ENCODE measurements at regions not wholly inside any gene's neighbourhood (a gene's known extent, or its start where the extent isn't known, plus 50 kb on each side); places are given as distances from the start of the nearest gene placed in this dataset.

- DNase-seq (ENCODE audit: low read depth in 3 of 3, low spot score in 2 of 3): no peak
These were observed 271.2 kb upstream of the MDFIC2 start for GRCh38 chr3:70583682-70584081.

GRCh38 chr3:70582803-70583202 lies 270.4 kb upstream of the MDFIC2 start:
- no peak for DNase-seq (ENCODE audit: low read depth in 3 of 3, low spot score in 2 of 3)

- DNase-seq (ENCODE audit: low read depth in 3 of 3, low spot score in 2 of 3): no peak
These were observed 267.6 kb upstream of the MDFIC2 start for GRCh38 chr3:70580021-70580420.

- no peak for DNase-seq (ENCODE audit: low read depth in 3 of 3, low spot score in 2 of 3)
These were observed 259.3 kb upstream of the MDFIC2 start for GRCh38 chr3:70571696-70572095.

- DNase-seq (ENCODE audit: low read depth in 3 of 3, low spot score in 2 of 3): no peak
These were observed 258.1 kb upstream of the MDFIC2 start for GRCh38 chr3:70570584-70570983.

GRCh38 chr3:70568626-70569025 lies 256.2 kb upstream of the MDFIC2 start:
- DNase-seq (ENCODE audit: low read depth in 3 of 3, low spot score in 2 of 3): no peak

GRCh38 chr3:70565861-70566260 lies 253.4 kb upstream of the MDFIC2 start:
- no peak for DNase-seq (ENCODE audit: low read depth in 3 of 3, low spot score in 2 of 3)

- no peak for DNase-seq (ENCODE audit: low read depth in 3 of 3, low spot score in 2 of 3)
These were observed 252.1 kb upstream of the MDFIC2 start for GRCh38 chr3:70564552-70564951.

GRCh38 chr3:70561796-70562195 lies 249.4 kb upstream of the MDFIC2 start:
- no peak for DNase-seq (ENCODE audit: low read depth in 3 of 3, low spot score in 2 of 3)

GRCh38 chr3:70558956-70559355 lies 246.5 kb upstream of the MDFIC2 start:
- DNase-seq (ENCODE audit: low read depth in 3 of 3, low spot score in 2 of 3): no peak

- DNase-seq (ENCODE audit: low read depth in 3 of 3, low spot score in 2 of 3): no peak
These were observed 245.5 kb upstream of the MDFIC2 start for GRCh38 chr3:70557976-70558375.

- DNase-seq (ENCODE audit: low read depth in 3 of 3, low spot score in 2 of 3): no peak
These were observed 243.6 kb upstream of the MDFIC2 start for GRCh38 chr3:70556056-70556455.

- no peak for DNase-seq (ENCODE audit: low read depth in 3 of 3, low spot score in 2 of 3)
These were observed 241.7 kb upstream of the MDFIC2 start for GRCh38 chr3:70554170-70554569.

GRCh38 chr3:70550723-70551319 lies 238.4 kb upstream of the MDFIC2 start:
- DNase-seq (ENCODE audit: low read depth in 3 of 3, low spot score in 2 of 3): peak in 2 of 3 donors; percentile 21 to 24

GRCh38 chr3:70546679-70547078 lies 234.2 kb upstream of the MDFIC2 start:
- DNase-seq (ENCODE audit: low read depth in 3 of 3, low spot score in 2 of 3): no peak

GRCh38 chr3:70543493-70543892 lies 231.1 kb upstream of the MDFIC2 start:
- no peak for DNase-seq (ENCODE audit: low read depth in 3 of 3, low spot score in 2 of 3)

- DNase-seq (ENCODE audit: low read depth in 3 of 3, low spot score in 2 of 3): no peak
These were observed 227.5 kb upstream of the MDFIC2 start for GRCh38 chr3:70539908-70540307.

GRCh38 chr3:70532806-70533205 lies 220.4 kb upstream of the MDFIC2 start:
- no peak for DNase-seq (ENCODE audit: low read depth in 3 of 3, low spot score in 2 of 3)

GRCh38 chr3:70531838-70532489 lies 219.5 kb upstream of the MDFIC2 start:
- no peak for DNase-seq (ENCODE audit: low read depth in 3 of 3, low spot score in 2 of 3)

- no peak for DNase-seq (ENCODE audit: low read depth in 3 of 3, low spot score in 2 of 3)
These were observed 218.7 kb upstream of the MDFIC2 start for GRCh38 chr3:70531063-70531657.

GRCh38 chr3:70530626-70531025 lies 218.2 kb upstream of the MDFIC2 start:
- no peak for DNase-seq (ENCODE audit: low read depth in 3 of 3, low spot score in 2 of 3)

GRCh38 chr3:70527026-70527425 lies 214.6 kb upstream of the MDFIC2 start:
- no peak for DNase-seq (ENCODE audit: low read depth in 3 of 3, low spot score in 2 of 3)

Measured in right renal cortex interstitium (tissue), 3 donors.